ENCODE measurements at regions not wholly inside any gene's neighbourhood (a gene's known extent, or its start where the extent isn't known, plus 50 kb on each side); places are given as distances from the start of the nearest gene placed in this dataset.
"Not testable (repeated sequence)": the region's sequence is repeated elsewhere in the genome, so short reads cannot be mapped to it uniquely, and the experiment has no call there.

DNA sequence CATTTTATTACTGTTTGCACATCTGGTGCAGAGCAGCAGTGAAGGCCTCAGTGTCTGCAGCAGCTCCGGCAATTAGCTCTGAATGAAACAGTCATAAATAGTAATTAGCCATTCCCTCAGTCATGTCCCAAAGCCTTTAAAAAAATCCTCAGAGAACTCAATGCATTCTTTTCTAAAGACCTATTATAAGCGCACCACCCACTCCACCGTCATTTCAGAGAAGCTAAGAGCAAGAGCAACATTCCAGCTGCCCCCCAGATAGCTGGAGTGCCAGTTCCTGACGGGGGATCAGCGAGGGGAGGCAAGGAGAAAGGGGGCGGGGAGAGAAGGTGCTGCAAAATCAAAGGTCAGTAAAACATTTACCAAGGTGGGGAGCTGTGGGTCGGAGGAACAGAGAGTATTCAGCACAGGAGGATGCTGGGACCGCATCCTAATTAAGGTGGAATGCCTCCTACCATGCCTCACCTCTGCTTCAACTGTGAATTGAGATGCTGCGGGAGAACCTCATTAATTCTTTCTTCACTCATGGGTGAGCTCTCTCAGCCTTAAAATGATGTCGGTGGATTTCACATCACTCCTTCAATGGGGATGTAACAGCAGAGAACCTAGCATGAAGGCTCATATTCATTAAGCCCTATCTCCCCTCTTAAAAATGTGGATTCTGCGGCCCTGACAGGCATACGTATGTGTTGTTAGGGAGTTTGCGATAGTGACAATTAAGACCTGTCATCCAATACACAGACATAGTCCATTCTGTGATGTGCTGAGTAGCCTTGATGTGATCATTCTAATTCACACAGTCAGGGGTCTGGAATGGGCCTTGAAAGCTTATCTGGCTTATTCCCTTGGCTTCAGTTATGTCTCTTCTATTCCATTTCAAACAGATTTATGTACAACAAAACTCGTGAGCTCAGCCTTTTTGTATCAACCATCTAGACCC, 469.5 kb upstream of the NRSN1 start:
- TF ChIP-seq, protein P1, sequence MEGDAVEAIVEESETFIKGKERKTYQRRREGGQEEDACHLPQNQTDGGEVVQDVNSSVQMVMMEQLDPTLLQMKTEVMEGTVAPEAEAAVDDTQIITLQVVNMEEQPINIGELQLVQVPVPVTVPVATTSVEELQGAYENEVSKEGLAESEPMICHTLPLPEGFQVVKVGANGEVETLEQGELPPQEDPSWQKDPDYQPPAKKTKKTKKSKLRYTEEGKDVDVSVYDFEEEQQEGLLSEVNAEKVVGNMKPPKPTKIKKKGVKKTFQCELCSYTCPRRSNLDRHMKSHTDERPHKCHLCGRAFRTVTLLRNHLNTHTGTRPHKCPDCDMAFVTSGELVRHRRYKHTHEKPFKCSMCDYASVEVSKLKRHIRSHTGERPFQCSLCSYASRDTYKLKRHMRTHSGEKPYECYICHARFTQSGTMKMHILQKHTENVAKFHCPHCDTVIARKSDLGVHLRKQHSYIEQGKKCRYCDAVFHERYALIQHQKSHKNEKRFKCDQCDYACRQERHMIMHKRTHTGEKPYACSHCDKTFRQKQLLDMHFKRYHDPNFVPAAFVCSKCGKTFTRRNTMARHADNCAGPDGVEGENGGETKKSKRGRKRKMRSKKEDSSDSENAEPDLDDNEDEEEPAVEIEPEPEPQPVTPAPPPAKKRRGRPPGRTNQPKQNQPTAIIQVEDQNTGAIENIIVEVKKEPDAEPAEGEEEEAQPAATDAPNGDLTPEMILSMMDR (IDR thresholded peaks at IDR 0.05; ENCODE audit: insufficient read depth, low read length, poor library complexity, severe bottlenecking) = no peak
- no peaks in the 10 kb centered on the region for H3K27me3 ChIP-seq (ENCODE audit: control insufficient read depth, insufficient read depth, low read length)
- H3K4me3 ChIP-seq (ENCODE audit: low read depth, low read length) = no peak overlapping the region
- no peak for DNase-seq (ENCODE audit: low read depth)
- no peaks in the 10 kb centered on the region for H3K36me3 ChIP-seq (ENCODE audit: control insufficient read depth, insufficient read depth, low read length)

DNA sequence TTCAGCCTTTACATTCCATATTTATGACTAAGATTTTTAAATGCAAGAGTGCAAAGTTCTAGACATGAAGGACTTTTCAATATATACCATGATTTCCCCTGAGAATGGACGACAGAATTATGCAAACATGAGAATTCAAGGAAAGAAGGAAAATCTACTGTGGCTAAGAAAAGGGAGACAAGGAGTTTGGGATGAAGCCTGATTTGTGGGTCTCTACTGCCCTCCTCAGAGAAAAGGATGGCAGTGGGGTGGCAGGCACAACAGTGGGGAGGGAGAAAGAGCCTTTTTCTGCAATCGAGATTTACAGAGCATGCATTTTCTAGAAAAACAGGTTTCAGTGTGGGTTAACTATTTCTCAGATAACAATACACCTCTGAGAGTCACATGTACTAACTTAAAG, 466.9 kb upstream of the NRSN1 start:
- no peaks in the 10 kb centered on the region for H3K36me3 ChIP-seq (ENCODE audit: control insufficient read depth, insufficient read depth, low read length)
- TF ChIP-seq, protein P1 (IDR thresholded peaks at IDR 0.05; ENCODE audit: insufficient read depth, low read length, poor library complexity, severe bottlenecking) = peak; percentile 58
- no peak for DNase-seq (ENCODE audit: low read depth)
- H3K27me3 ChIP-seq (ENCODE audit: control insufficient read depth, insufficient read depth, low read length) = no peaks in the 10 kb centered on the region
- no peak overlapping the region for H3K4me3 ChIP-seq (ENCODE audit: low read depth, low read length)

DNA sequence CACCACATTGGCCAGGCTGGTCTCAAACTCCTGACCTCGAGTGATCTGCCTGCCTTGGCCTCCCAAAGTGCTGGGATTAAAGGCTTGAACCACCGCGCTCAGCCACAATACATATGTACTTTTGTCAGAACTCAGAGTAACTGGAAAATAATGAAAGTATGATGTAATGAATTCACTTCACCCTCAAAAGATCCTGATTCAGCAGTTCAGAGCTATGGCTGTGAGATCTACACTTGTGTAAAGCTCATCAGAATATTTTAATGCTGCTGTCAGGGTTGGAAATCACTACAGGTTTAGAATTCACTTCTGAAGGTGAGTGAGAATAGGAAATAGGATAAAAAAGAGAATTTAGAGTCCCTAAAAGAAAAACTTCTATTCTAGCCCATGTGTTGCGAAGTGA, 464.5 kb upstream of the NRSN1 start:
- Histone ChIP-seq H3K36me3 (ENCODE audit: control insufficient read depth, insufficient read depth, low read length) (no peaks in the 10 kb centered on the region), H3K4me3 (ENCODE audit: low read depth, low read length) (no peak overlapping the region), H3K27me3 (ENCODE audit: control insufficient read depth, insufficient read depth, low read length) (no peaks in the 10 kb centered on the region)
- TF ChIP-seq, protein P1 (IDR thresholded peaks at IDR 0.05; ENCODE audit: insufficient read depth, low read length, poor library complexity, severe bottlenecking) = no peak
- DNase-seq (ENCODE audit: low read depth) = no peak

DNA sequence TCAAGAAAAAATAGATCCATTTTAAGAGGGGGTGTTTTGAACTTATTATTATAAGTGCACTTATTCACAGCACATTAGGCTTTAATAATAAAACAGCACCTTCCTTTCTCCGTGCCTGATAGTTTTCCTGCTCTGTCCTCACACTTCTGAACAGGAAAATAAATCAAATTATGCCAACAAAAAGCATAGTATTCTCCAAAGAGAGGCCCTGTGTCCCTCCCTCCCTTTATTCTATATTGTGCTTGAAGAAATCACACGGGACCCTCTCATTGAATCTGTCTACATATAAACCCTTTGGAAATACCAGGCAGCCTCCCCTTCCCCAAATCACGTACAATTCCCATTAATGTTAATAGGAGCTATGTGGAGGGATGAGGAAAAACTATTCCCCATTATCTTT, 462.9 kb upstream of the NRSN1 start:
- TF ChIP-seq, protein P1 (IDR thresholded peaks at IDR 0.05; ENCODE audit: insufficient read depth, low read length, poor library complexity, severe bottlenecking) = no peak
- H3K4me3 ChIP-seq (ENCODE audit: low read depth, low read length) = no peak overlapping the region
- H3K36me3 ChIP-seq (ENCODE audit: control insufficient read depth, insufficient read depth, low read length) = no peaks in the 10 kb centered on the region
- no peaks in the 10 kb centered on the region for H3K27me3 ChIP-seq (ENCODE audit: control insufficient read depth, insufficient read depth, low read length)
- no peak for DNase-seq (ENCODE audit: low read depth)

DNA sequence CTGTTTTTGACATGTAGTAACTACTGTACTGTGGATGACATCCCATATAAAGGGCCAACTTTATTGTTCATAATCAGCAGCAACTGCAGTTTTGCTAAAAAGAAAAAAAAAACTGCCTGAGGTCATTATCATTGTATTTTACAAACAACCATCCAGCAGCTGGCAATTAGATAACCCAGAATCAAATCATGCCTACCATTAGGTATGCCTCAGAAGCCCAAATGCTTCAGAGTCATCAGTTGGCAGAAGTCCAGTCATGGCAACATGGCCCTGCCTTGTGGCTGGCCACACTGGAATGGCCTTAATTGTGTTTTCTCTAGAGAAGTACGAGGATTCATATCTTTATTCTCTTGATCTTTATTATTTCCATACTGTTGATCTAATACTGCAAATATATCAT, 462.4 kb upstream of the NRSN1 start:
- H3K27me3 ChIP-seq (ENCODE audit: control insufficient read depth, insufficient read depth, low read length) = no peaks in the 10 kb centered on the region
- no peak for DNase-seq (ENCODE audit: low read depth)
- no peak overlapping the region for H3K4me3 ChIP-seq (ENCODE audit: low read depth, low read length)
- no peaks in the 10 kb centered on the region for H3K36me3 ChIP-seq (ENCODE audit: control insufficient read depth, insufficient read depth, low read length)
- TF ChIP-seq, protein P1 (IDR thresholded peaks at IDR 0.05; ENCODE audit: insufficient read depth, low read length, poor library complexity, severe bottlenecking) = no peak

DNA sequence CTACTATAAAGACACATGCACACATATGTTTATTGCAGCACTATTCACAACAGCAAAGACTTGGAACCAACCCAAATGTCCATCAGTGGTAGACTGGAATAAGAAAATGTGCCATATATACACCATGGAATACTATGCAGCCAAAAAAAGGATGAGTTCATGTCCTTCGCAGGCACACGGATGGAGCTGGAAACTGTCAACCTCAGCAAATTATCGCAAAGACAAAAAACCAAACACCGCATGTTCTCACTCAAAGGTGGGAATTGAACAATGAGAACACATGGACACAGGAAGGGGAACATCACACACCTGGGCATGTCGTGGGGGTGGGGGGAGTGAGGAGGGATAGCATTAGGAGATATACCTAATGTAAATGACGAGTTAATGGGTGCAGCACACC, 460.1 kb upstream of the NRSN1 start:
- DNase-seq (ENCODE audit: low read depth); H3K27me3 ChIP-seq (ENCODE audit: control insufficient read depth, insufficient read depth, low read length); H3K36me3 ChIP-seq (ENCODE audit: control insufficient read depth, insufficient read depth, low read length); H3K4me3 ChIP-seq (ENCODE audit: low read depth, low read length): not testable (repeated sequence)

Measured in kidney epithelial cell (primary cell).